ENCODE measurements at regions not wholly inside any gene's neighbourhood (a gene's known extent, or its start where the extent isn't known, plus 50 kb on each side); places are given as distances from the start of the nearest gene placed in this dataset.

DNA sequence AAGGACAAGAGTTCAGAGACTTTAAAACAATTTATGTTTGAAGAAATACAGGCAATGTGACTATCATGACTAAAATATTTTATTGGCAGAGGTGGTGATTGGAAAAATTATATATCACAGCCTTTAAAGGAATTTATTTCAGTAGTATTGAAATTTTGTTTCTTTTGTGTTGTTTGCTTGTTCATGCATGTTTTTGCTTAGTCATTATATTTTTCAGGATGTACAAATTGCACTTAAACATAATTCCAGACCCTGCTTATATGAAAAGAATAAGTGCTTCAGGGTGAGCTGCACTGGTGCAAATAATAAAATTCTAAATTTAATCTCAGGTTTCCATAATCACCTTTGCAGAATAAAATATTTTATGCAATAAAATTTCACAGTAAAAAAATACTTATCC, 283.3 kb downstream of the PPP1R3A start:
- H3K36me3 ChIP-seq, result no peaks in the 10 kb centered on the region
- no peaks in the 10 kb centered on the region for H3K27me3 ChIP-seq
- TF ChIP-seq POLR2A (IDR thresholded peaks at IDR 0.05), result no peak
- TF ChIP-seq, protein P1, sequence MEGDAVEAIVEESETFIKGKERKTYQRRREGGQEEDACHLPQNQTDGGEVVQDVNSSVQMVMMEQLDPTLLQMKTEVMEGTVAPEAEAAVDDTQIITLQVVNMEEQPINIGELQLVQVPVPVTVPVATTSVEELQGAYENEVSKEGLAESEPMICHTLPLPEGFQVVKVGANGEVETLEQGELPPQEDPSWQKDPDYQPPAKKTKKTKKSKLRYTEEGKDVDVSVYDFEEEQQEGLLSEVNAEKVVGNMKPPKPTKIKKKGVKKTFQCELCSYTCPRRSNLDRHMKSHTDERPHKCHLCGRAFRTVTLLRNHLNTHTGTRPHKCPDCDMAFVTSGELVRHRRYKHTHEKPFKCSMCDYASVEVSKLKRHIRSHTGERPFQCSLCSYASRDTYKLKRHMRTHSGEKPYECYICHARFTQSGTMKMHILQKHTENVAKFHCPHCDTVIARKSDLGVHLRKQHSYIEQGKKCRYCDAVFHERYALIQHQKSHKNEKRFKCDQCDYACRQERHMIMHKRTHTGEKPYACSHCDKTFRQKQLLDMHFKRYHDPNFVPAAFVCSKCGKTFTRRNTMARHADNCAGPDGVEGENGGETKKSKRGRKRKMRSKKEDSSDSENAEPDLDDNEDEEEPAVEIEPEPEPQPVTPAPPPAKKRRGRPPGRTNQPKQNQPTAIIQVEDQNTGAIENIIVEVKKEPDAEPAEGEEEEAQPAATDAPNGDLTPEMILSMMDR (IDR thresholded peaks at IDR 0.05), result no peak
- no peak for TF ChIP-seq EP300 (IDR thresholded peaks at IDR 0.05)
- no peak for TF ChIP-seq POLR2AphosphoS5 (IDR thresholded peaks at IDR 0.05)
- H3K9me3 ChIP-seq, result no peaks in the 10 kb centered on the region
- DNase-seq, result no peak
- no peak overlapping the region for H3K4me3 ChIP-seq
- peak overlapping the region in 1 of 4 donors; percentile 16 for H3K27ac ChIP-seq
- intact Hi-C loops (cut with DNase I), result no loop called here
- peaks cover 0 to 14% (median 2%) of the 10 kb centered on the region in 4 donors for H3K4me1 ChIP-seq

DNA sequence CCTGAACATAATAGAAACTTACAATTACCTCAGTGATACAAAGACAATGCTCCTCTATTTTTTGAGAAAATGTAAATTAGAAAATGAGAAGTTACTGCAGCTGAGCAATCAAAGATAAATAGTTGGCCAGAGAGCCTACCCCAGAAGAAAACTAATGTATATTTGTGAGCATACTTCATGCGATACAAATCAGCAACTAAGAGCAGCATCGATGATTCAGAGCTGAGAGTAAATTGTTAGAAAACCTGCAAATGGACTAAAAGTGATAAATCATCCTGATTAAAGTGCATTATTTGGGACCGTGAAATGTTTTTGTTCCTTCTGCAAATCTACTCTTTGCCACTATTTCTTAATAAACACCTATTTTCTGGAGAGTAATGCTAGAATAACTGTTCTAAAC, 285.7 kb downstream of the PPP1R3A start:
- no peak for TF ChIP-seq POLR2AphosphoS5 (IDR thresholded peaks at IDR 0.05)
- TF ChIP-seq, protein P1 (IDR thresholded peaks at IDR 0.05), result no peak
- no peak for TF ChIP-seq EP300 (IDR thresholded peaks at IDR 0.05)
- no peak for TF ChIP-seq POLR2A (IDR thresholded peaks at IDR 0.05)
- Histone ChIP-seq H3K9me3 (no peaks in the 10 kb centered on the region), H3K27ac (no peak overlapping the region), H3K27me3 (no peaks in the 10 kb centered on the region), H3K4me1 (peaks cover 0 to 14% (median 2%) of the 10 kb centered on the region in 4 donors), H3K4me3 (no peak overlapping the region), H3K36me3 (no peaks in the 10 kb centered on the region)
- DNase-seq, result no peak
- intact Hi-C loops (cut with DNase I), result no loop called here
- WGBS, 2 donors, result 83 to 88% methylated on average over 3 of the region's 3 CpGs

DNA sequence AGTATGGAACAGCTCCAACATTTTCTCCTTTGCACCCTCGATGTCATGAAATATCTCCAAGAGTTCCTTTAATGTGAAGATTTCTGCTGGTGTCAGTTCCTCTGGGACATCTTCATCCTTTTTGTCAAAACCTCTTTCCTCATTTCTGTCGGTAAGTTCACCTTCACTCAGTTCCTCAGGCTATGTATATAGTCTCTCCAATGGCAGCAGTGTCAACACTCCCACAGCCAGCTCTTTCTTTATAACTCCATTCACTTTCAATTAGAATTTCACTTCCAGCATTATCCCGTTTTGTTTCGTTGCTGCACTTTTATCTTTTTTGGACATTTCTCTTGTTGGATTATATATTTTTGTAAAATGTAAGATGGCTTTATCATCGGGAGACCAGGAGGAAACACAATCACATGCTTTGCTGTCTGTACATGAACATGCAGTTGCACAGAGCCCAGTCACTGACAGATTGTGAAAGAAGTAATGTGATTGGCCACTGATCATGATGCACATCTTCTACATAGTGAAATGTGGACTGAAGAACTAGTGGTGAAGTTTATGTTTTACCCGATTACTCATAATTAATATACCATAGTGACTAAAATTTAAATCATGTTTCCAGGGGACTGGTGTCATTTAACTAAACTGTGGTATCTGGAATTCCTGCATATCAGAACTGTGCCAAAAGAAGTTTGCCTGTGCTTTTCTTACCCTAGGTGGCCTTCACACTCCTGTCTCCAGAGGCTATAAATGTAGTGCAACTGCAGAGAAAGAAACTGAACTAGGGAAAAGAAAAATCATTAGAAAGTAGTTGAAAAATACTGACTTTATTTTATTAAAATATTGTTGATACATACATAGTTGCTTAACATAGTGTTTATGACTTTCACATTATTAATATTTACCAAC, 289.6 kb downstream of the PPP1R3A start:
- H3K27ac ChIP-seq, result no peak overlapping the region
- H3K4me1 ChIP-seq, result peaks cover 0 to 15% (median 3%) of the 10 kb centered on the region in 4 donors
- H3K36me3 ChIP-seq, result no peaks in the 10 kb centered on the region
- no peak for DNase-seq
- 72 to 89% methylated on average over 6 of the region's 6 CpGs for WGBS, 2 donors
- intact Hi-C loops (cut with DNase I), result no loop called here
- H3K27me3 ChIP-seq, result no peaks in the 10 kb centered on the region
- H3K4me3 ChIP-seq, result no peak overlapping the region
- TF ChIP-seq, protein P1 (IDR thresholded peaks at IDR 0.05), result no peak
- TF ChIP-seq POLR2AphosphoS5 (IDR thresholded peaks at IDR 0.05) (no peak), EP300 (IDR thresholded peaks at IDR 0.05) (no peak), POLR2A (IDR thresholded peaks at IDR 0.05) (no peak)
- no peaks in the 10 kb centered on the region for H3K9me3 ChIP-seq

DNA sequence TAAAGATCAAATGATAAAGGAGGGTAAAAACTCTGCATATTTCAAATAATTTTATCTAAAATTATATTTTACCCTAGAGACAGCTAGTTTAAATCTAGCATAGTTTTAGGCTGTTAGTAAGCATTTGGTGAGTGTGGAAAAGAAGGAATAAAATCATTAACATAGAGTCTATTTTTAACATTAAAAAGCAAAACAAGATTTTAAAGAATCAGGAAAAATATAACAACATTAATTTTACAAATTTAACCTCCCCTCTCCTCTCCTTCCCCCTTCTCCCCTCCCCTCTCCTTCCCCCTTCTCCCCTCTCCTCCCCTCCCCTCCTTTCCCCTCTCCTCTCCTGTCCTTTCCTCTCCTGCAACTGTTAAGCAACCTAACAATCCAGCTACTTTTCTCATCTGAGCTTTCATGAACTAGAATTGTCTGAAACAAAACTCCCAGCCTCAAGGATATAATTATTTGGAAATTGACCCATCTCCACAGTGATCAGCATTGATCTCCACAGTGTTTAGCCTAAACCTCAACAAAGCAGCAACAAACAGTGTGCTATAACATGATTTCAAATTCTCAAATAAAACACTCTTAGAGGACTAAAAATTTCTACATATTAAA, 293.2 kb downstream of the PPP1R3A start:
- H3K36me3 ChIP-seq, result no peaks in the 10 kb centered on the region
- H3K27me3 ChIP-seq, result no peaks in the 10 kb centered on the region
- DNase-seq, result no peak
- no peak overlapping the region for H3K4me3 ChIP-seq
- H3K9me3 ChIP-seq, result no peaks in the 10 kb centered on the region
- H3K27ac ChIP-seq, result no peak overlapping the region
- peaks cover 0 to 15% (median 3%) of the 10 kb centered on the region in 4 donors for H3K4me1 ChIP-seq
- intact Hi-C loops (cut with DNase I), result no loop called here
- TF ChIP-seq, protein P1 (IDR thresholded peaks at IDR 0.05), result no peak
- TF ChIP-seq POLR2AphosphoS5 (IDR thresholded peaks at IDR 0.05), result no peak
- no peak for TF ChIP-seq POLR2A (IDR thresholded peaks at IDR 0.05)
- TF ChIP-seq EP300 (IDR thresholded peaks at IDR 0.05), result no peak
